Activated naive CD8-positive, alpha-beta T cell (primary cell): ENCODE measurements at regions not wholly inside any gene's neighbourhood (a gene's known extent, or its start where the extent isn't known, plus 50 kb on each side); places are given as distances from the start of the nearest gene placed in this dataset.
A peak's percentile ranks its signal among the peaks of the same experiment; 100 is the strongest.

Source experiments
- H3K27ac Mint-ChIP-seq: one replicate; pipeline ENCODE4 v1.8.0; 2021; ENCODE audit warnings: mixed read lengths
- H3K27me3 Mint-ChIP-seq: one replicate; pipeline ENCODE4 v1.8.0; 2021; ENCODE audit warnings: mixed read lengths
- H3K36me3 Mint-ChIP-seq: one replicate; pipeline ENCODE4 v1.8.0; 2021; ENCODE audit warnings: mixed read lengths
- H3K4me1 Mint-ChIP-seq: one replicate; pipeline ENCODE4 v1.8.0; 2021; ENCODE audit warnings: low read depth, mixed read lengths
- H3K4me3 Mint-ChIP-seq: one replicate; pipeline ENCODE4 v1.8.0; 2021; ENCODE audit warnings: mild to moderate bottlenecking, mixed read lengths
- H3K9me3 Mint-ChIP-seq: one replicate; pipeline ENCODE4 v1.8.0; 2021; ENCODE audit warnings: low read depth, mixed read lengths

DNA sequence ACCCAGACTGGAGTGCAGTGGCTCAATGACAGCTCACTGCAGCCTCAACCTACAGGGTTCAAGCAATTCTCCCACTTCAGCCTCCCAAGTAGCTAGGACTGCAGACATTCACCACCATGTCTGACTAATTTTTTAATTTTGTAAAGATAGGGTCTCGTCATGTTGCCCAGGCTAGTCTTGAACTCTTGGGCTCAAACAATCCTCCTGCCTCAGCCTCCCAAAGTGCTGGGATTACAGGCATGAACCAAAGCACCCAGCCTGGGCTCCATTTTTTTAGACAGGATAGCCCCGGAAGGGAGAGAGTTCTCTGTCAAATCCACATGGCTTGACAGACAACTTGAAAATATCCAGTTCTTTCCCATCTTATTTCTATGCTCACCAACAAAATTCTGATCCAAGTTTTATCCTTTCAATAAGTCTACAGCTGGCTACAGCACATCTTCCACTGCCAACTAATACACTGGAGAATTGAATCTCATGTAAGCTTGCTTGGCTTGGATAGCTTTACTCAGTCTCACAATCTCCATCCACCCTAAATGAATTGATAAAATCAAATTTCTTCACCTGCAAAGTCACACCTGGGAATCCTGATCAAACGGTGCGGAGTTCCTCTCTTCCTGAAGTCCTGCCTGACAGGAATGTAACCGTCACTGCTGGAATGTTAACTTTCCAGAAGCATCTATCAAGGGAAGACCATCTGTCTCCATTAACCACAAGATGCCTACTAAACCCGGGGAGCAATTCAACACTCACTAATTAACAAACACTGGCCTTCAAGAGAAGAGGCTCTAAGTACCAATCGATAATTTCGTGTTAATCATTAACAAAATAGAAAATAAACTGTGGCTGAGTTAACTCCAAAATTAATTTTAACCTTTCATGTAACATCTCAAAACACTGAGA is 239.7 kb upstream of the MKLN1 start:
- Mint-ChIP-seq H3K4me3 (peak overlapping the region; percentile 14), H3K27me3 (no peaks in the 10 kb centered on the region), H3K36me3 (peaks cover 30% of the 10 kb centered on the region), H3K9me3 (peaks cover 4% of the 10 kb centered on the region), H3K4me1 (peaks cover 84% of the 10 kb centered on the region), H3K27ac (peak overlapping the region; percentile 2)

DNA sequence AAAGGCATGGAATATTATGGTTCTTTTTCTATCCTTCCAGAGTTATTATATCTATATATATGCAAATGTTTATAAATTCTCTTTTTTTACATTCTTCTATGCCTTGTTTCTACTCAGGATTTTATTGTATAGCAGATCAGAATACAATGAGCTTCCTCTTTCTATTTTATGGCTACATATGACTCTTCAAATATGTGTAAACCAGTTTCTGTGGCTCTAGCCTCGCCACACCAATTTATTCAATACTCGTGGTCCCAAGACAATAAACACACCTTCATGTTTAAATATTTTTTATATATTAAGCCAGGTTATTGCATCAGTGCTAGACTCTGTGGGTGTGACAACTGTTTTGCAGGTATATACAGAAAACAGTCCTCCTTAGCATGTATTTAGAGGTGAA is 237.5 kb upstream of the MKLN1 start:
- Mint-ChIP-seq H3K4me1 (peaks cover 76% of the 10 kb centered on the region), H3K27ac (peak overlapping the region; percentile 22), H3K4me3 (no peak overlapping the region), H3K36me3 (peaks cover 25% of the 10 kb centered on the region), H3K9me3 (no peaks in the 10 kb centered on the region), H3K27me3 (no peaks in the 10 kb centered on the region)

DNA sequence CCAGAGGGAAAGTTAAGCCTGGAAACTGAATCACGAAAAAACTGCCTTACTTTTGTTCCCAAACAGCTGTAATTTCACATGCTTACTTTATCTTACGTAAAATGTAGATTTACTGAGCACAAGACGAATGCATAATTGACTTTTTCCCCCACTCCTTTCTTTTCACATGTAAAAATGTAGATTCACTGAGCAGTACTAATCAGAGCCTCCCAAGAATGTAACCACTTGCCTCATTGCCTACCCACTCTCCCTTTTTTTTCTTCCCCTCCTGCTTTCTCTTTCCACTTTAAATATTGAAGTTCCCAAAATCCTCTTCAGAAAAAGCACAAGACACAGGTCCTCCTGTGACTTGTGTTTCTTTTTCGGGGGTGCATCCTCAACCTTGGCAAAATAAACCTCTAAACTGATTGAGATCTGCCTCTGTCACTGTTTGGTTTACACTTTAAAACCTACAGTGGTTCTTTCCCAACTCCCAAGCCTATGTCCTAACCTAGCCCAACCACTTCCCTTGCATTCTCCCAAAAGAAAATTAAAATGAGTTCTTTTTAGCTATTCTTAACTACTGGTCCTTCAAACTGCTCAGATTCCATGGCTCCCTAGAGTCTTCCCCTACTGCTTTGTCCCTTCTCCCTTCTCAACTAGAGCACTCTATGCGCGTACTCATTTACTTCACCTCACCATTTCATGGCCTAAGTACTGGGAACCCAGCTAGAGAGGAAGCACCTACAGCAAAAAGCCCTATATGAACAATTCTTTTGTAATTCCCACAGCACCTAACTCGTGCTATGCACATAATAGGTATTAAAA is 236.6 kb upstream of the MKLN1 start:
- H3K4me3 Mint-ChIP-seq: no peak overlapping the region
- peaks cover 76% of the 10 kb centered on the region for H3K4me1 Mint-ChIP-seq
- H3K36me3 Mint-ChIP-seq: peaks cover 22% of the 10 kb centered on the region
- no peaks in the 10 kb centered on the region for H3K9me3 Mint-ChIP-seq
- peak overlapping the region; percentile 73 for H3K27ac Mint-ChIP-seq
- no peaks in the 10 kb centered on the region for H3K27me3 Mint-ChIP-seq

DNA sequence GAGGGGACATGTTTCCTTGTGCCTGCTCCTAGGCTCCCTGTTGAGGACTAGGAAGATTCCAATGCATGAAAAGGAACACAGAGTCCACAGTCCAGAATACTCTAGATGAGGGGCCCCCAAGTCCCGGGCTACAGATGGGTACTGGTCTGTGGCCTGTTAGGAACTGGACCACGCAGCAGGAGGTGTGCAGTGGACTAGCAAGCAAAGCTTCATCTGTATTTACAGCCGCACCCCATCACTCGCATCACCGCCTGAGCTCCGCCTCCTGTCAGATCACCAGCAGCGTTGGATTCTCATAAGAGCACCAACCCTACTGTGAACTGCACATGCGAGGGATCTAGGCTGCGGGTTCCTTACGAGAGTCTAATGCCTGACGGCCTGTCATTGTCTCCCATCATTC is 233.0 kb upstream of the MKLN1 start:
- peaks cover 16% of the 10 kb centered on the region for H3K36me3 Mint-ChIP-seq
- peaks cover 87% of the 10 kb centered on the region for H3K4me1 Mint-ChIP-seq
- no peak overlapping the region for H3K4me3 Mint-ChIP-seq
- H3K27ac Mint-ChIP-seq: no peak overlapping the region
- no peaks in the 10 kb centered on the region for H3K9me3 Mint-ChIP-seq
- no peaks in the 10 kb centered on the region for H3K27me3 Mint-ChIP-seq

DNA sequence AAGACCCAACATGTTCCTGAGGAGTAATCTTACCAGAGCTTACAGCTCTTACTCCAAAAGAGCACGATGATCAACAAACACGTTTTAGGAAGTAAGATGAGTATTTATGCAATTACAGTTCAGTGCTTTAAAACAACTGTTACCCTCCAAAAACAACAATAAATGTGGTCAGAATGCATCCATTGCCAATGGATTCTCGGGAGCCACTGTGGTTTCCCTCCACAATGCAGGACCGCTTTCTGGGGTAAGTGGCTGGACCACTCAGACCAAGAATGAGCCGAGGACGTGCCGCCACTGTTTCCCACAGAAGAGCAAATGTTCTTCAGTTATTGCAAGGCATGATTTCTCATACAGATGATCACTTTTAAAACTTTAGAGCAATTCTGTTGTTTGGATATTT is 232.3 kb upstream of the MKLN1 start:
- peak overlapping the region; percentile 10 for H3K4me3 Mint-ChIP-seq
- H3K9me3 Mint-ChIP-seq: no peaks in the 10 kb centered on the region
- H3K27ac Mint-ChIP-seq: peak overlapping the region; percentile 75
- no peaks in the 10 kb centered on the region for H3K27me3 Mint-ChIP-seq
- H3K36me3 Mint-ChIP-seq: peaks cover 16% of the 10 kb centered on the region
- H3K4me1 Mint-ChIP-seq: peaks cover 87% of the 10 kb centered on the region

DNA sequence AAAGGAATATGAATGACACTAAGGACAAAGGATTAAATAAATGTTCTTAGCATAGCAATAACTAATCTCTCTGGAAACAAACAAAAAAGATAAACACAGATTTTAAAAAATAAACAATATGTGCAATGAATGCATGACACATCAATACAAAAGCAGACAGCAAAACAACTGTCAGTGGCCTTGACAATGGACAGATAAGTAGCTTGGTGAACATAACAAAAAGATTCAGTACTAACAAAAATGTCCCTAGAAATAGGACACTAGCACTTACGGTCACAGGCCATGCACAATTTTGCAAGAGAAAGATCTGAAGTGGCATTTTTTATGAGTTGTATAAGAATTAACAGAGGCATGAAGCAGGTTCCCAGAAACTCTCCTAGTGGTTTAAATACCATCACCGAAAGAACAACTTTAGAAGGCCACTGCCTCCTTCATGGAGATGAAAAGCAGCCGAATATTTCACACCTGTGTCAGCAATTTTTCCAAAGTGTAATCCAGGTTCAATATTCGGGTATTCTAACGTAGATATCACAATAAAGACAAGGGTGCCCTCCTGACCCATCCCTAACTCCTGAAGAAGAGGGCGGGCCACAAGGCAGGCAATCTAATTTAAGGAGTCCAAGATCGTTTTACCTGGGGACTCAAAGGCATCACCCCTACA is 231.3 kb upstream of the MKLN1 start:
- H3K27ac Mint-ChIP-seq: no peak overlapping the region

DNA sequence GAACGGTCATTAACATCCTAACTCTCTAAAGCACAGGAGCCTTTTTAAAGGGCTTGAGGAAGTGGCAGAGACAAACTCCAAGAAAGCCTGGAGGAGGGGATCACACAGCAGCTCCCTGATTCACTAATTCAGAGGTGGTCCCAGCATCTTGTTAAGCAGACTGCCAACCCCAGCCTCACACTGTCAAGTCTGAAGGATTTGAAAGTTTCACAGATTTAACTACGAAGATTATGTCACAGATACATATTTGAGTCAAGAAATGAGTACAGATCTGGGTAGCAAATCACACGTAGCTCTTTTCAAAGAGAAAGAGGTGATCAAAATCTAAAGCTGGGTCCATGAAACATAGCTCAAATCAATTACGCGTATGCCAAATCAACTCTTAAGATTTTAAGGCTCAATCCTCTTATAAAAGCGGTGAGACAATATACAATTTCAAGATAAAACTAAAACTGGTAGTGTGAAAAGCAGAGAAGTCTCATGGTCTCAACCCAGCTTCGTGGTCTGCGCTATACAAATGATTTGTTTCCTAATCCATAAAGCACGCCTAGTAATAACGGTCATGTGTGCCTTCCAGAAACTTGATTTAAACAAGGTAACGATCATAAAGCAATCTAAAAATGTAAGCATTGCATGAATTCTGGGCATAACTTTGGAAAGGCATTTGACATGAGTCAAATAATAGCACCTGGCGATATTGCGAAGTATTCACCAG is 229.9 kb upstream of the MKLN1 start:
- Mint-ChIP-seq H3K9me3 (no peaks in the 10 kb centered on the region), H3K36me3 (peaks cover 18% of the 10 kb centered on the region), H3K4me3 (peak overlapping the region; percentile 33), H3K4me1 (peaks cover 86% of the 10 kb centered on the region), H3K27ac (peak overlapping the region; percentile 71), H3K27me3 (no peaks in the 10 kb centered on the region)

More for the DNA sequence above, 231.3 kb upstream of the MKLN1 start:
- peaks cover 15% of the 10 kb centered on the region for H3K36me3 Mint-ChIP-seq
- no peaks in the 10 kb centered on the region for H3K27me3 Mint-ChIP-seq
- H3K4me3 Mint-ChIP-seq: peak overlapping the region; percentile 1
- peaks cover 86% of the 10 kb centered on the region for H3K4me1 Mint-ChIP-seq
- no peaks in the 10 kb centered on the region for H3K9me3 Mint-ChIP-seq

DNA sequence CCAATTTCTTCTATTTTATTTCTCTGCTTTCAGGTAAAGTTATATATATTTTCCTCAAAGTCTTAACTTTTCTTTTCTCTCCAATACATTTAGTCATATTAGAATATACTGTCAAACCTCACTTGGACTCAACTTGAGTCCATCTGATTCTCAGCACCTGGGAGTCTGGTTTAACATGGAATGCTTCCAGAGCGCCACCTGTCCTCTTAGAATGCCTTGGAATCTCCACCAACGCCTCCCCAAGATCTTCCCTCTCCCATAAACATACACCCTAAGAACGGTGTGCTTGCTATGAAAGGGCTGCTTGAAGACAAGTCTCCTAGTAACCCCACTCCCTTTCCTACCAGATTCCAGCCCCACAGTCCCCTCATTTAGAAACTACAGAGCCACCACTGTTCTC is 229.1 kb upstream of the MKLN1 start:
- H3K4me1 Mint-ChIP-seq: peaks cover 91% of the 10 kb centered on the region
- no peaks in the 10 kb centered on the region for H3K9me3 Mint-ChIP-seq
- peaks cover 22% of the 10 kb centered on the region for H3K36me3 Mint-ChIP-seq
- peak overlapping the region; percentile 47 for H3K4me3 Mint-ChIP-seq
- H3K27ac Mint-ChIP-seq: peak overlapping the region; percentile 71
- H3K27me3 Mint-ChIP-seq: no peaks in the 10 kb centered on the region

DNA sequence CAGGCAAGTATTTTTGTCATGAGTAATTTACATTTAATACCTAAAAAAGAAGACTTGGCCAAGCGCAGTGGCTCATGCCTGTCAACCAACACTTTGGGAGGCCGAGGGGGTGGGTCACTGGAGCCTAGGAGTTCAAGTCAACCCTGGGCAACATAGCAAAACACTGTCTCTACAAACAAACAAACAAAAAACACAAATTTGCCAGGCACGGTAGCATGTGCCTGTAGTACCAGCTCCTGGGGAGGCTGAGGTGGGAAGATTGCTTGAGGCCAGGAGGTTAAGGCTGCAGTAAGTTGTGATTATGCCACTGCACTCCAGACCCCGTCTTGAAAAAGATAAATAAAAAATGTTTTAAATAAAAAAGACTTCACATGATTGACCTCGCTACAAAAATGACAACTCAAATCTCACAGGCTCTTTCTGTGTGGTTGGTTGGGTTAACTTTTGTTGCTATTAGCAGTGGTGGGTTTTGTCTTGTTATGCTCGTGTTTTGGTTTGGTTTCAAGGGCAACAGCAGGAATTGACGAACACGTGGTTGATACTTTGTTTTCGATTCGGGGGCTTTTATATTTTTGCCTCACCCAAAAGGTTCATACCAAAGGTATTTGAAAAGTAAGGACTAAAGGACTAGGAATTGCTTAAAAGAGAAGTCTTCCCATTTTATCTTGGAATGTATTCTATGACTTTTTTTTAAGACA is 227.2 kb upstream of the MKLN1 start:
- no peaks in the 10 kb centered on the region for H3K27me3 Mint-ChIP-seq
- H3K9me3 Mint-ChIP-seq: no peaks in the 10 kb centered on the region
- peaks cover 96% of the 10 kb centered on the region for H3K4me1 Mint-ChIP-seq
- H3K4me3 Mint-ChIP-seq: peak overlapping the region; percentile 81
- H3K36me3 Mint-ChIP-seq: peaks cover 29% of the 10 kb centered on the region
- H3K27ac Mint-ChIP-seq: peak overlapping the region; percentile 87

DNA sequence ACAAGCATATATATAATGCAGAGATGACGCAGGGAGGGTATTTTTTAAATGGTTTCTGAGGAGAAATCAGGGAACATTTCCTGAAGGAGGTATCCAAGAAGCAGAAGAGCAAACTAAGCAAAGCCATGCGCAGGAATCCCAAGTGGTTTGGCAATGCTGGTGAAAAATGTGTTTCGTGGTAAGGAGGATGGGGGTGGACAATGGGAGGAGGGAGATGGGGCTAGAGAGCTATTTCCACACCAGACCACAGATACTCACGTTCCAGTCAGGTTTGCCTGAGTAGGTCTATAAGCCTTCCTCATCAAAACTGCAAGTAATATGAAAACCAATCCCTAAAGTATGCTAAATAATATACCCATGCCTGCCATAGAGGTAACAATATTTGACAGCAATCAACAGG is 223.7 kb upstream of the MKLN1 start:
- Mint-ChIP-seq H3K27ac (peak overlapping the region; percentile 94), H3K4me3 (peak overlapping the region; percentile 89), H3K4me1 (peaks cover 73% of the 10 kb centered on the region), H3K9me3 (no peaks in the 10 kb centered on the region), H3K27me3 (no peaks in the 10 kb centered on the region), H3K36me3 (peaks cover 26% of the 10 kb centered on the region)

DNA sequence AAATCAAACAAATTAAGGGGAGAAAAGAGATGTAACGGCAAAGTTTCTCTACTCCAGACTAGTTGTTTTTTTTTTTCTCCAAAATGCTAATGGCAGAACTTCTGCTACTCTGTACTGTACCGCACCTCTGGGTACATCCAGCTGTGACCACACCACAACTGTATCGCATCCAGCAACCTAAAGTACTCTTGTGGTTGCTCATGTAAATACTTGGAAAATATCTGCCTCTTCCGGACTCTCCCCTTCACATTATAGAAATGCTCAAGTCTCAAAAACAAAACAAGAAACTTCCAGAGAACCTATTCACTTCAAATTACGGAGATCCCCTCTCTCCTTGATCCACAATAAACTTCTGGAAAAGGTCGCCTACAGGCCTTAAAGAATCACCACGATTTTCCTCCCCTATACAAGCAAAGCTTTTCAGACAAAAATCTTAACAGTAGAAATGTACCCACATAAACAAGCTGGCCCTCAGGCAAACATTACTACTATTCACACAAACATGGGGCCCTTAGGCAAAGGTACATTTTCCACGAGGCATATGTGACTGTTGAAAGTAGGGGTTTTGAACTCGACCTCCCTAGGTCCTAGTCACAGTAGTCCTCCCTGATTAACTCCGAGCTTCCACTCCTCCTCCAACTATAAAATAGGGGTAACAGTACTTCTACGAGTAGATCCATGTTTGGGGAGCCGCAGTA is 222.9 kb upstream of the MKLN1 start:
- H3K4me1 Mint-ChIP-seq: peaks cover 74% of the 10 kb centered on the region
- no peaks in the 10 kb centered on the region for H3K27me3 Mint-ChIP-seq
- H3K9me3 Mint-ChIP-seq: no peaks in the 10 kb centered on the region
- H3K36me3 Mint-ChIP-seq: peaks cover 26% of the 10 kb centered on the region
- peak overlapping the region; percentile 89 for H3K4me3 Mint-ChIP-seq
- H3K27ac Mint-ChIP-seq: peak overlapping the region; percentile 94

DNA sequence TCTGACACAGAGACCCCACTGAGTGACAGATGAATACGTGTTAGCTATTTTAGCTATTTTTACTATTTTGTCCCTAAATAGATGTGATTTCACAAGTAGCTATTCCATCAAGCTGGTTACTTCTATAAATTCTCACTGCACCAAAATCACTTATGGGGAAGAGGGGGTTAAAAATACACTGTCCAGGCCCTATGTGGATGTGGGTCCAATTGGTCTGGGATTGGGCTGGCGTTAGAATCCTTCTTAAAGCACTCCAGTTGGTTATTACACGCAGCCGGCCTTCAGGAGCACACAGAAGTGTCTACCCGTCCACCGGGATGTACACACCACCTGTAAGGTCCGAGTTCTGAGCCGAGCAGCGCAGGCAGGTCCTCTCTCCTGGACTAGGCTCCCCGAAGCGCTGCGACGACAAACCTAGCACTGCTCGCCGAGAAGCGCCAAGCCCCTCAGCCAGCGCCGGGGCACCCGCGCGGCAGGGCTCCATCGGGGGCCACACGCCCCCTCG is 222.3 kb upstream of the MKLN1 start:
- Mint-ChIP-seq H3K9me3 (no peaks in the 10 kb centered on the region), H3K27me3 (no peaks in the 10 kb centered on the region), H3K27ac (peak overlapping the region; percentile 94), H3K36me3 (peaks cover 26% of the 10 kb centered on the region), H3K4me3 (peak overlapping the region; percentile 89), H3K4me1 (peaks cover 69% of the 10 kb centered on the region)
